PC-3 (cell line): ENCODE measurements at regions not wholly inside any gene's neighbourhood (a gene's known extent, or its start where the extent isn't known, plus 50 kb on each side); places are given as distances from the start of the nearest gene placed in this dataset.

ENCODE experiments used
- CTCF ChIP-seq: fragments of 300-600 bp; sonication (generic); conservative IDR thresholded peaks from 2 replicates; pipeline ENCODE4 v1.5.1; 2017; ENCODE audit warnings: antibody characterized with exemption, low read depth, mild to moderate bottlenecking, low read length
- EZH2 ChIP-seq: fragments of 300-600 bp; sonication (generic); IDR thresholded peaks from one replicate; pipeline ENCODE4 v1.6.1; 2017; ENCODE audit warnings: antibody characterized with exemption, mild to moderate bottlenecking, low read length; ENCODE audit not compliant: unreplicated experiment

- no peak for TF ChIP-seq CTCF
- TF ChIP-seq EZH2: no peak
Observed at GRCh38 chrX:127124871-127125270, 305.3 kb downstream of the PRR32 start.
